ENCODE measurements at regions not wholly inside any gene's neighbourhood (a gene's known extent, or its start where the extent isn't known, plus 50 kb on each side); places are given as distances from the start of the nearest gene placed in this dataset.
"Not testable (repeated sequence)": the region's sequence is repeated elsewhere in the genome, so short reads cannot be mapped to it uniquely, and the experiment has no call there.

- 55 to 59% methylated on average over 7 to 8 of the region's 8 CpGs for WGBS, 2 donors
- H3K4me3 ChIP-seq (ENCODE audit: low read depth, poor library complexity, severe bottlenecking); DNase-seq (ENCODE audit: low spot score in 2 of 2); intact Hi-C loops (cut with DNase I; ENCODE audit: low total_unique reads): not testable (repeated sequence)
Observed at GRCh38 chr7:6882321-6882721, 56.2 kb upstream of the CCZ1B start.

GRCh38 chr7:6883756-6884155 is 57.7 kb upstream of the CCZ1B start:
- intact Hi-C loops (cut with DNase I; ENCODE audit: low total_unique reads); H3K4me3 ChIP-seq (ENCODE audit: low read depth, poor library complexity, severe bottlenecking): not testable (repeated sequence)
- 93 to 94% methylated on average over 10 of the region's 10 CpGs for WGBS, 2 donors
- peak in 1 of 2 donors; percentile 69 for DNase-seq (ENCODE audit: low spot score in 2 of 2)

GRCh38 chr7:6886198-6886597 is 60.1 kb upstream of the CCZ1B start:
- intact Hi-C loops (cut with DNase I; ENCODE audit: low total_unique reads) = no loop called here
- TF ChIP-seq POLR2A (IDR thresholded peaks at IDR 0.05) (no peak), CTCF (IDR thresholded peaks at IDR 0.05) (no peak)
- no peak for DNase-seq (ENCODE audit: low spot score in 2 of 2)
- 76 to 79% methylated on average over 8 of the region's 8 CpGs for WGBS, 2 donors
- H3K4me3 ChIP-seq (ENCODE audit: low read depth, poor library complexity, severe bottlenecking) = no peak overlapping the region

- intact Hi-C loops (cut with DNase I; ENCODE audit: low total_unique reads); DNase-seq (ENCODE audit: low spot score in 2 of 2); H3K4me3 ChIP-seq (ENCODE audit: low read depth, poor library complexity, severe bottlenecking): not testable (repeated sequence)
- 58 to 67% methylated on average over 13 of the region's 13 CpGs for WGBS, 2 donors
Observed at GRCh38 chr7:6888267-6889045, 62.4 kb upstream of the CCZ1B start.

GRCh38 chr7:6889252-6889812 is 63.3 kb upstream of the CCZ1B start:
- 86 to 90% methylated on average over 8 of the region's 8 CpGs for WGBS, 2 donors
- no peak for TF ChIP-seq POLR2A (IDR thresholded peaks at IDR 0.05)
- no peak for TF ChIP-seq CTCF (IDR thresholded peaks at IDR 0.05)
- no peak overlapping the region for H3K4me3 ChIP-seq (ENCODE audit: low read depth, poor library complexity, severe bottlenecking)
- intact Hi-C loops (cut with DNase I; ENCODE audit: low total_unique reads) = no loop called here
- DNase-seq (ENCODE audit: low spot score in 2 of 2) = no peak

GRCh38 chr7:6902097-6902518 is 76.0 kb upstream of the CCZ1B start:
- 42 to 50% methylated on average over 4 of the region's 4 CpGs for WGBS, 2 donors
- intact Hi-C loops (cut with DNase I; ENCODE audit: low total_unique reads); H3K4me3 ChIP-seq (ENCODE audit: low read depth, poor library complexity, severe bottlenecking); DNase-seq (ENCODE audit: low spot score in 2 of 2): not testable (repeated sequence)

GRCh38 chr7:6903289-6903688 is 77.2 kb upstream of the CCZ1B start:
- DNase-seq (ENCODE audit: low spot score in 2 of 2); H3K4me3 ChIP-seq (ENCODE audit: low read depth, poor library complexity, severe bottlenecking); intact Hi-C loops (cut with DNase I; ENCODE audit: low total_unique reads): not testable (repeated sequence)
- WGBS, 2 donors = 56 to 58% methylated on average over 7 of the region's 7 CpGs

GRCh38 chr7:6903792-6904191 is 77.7 kb upstream of the CCZ1B start:
- intact Hi-C loops (cut with DNase I; ENCODE audit: low total_unique reads); DNase-seq (ENCODE audit: low spot score in 2 of 2); H3K4me3 ChIP-seq (ENCODE audit: low read depth, poor library complexity, severe bottlenecking): not testable (repeated sequence)
- 51 to 67% methylated on average over 3 to 4 of the region's 4 CpGs for WGBS, 2 donors

GRCh38 chr7:6917258-6917657 is 91.2 kb upstream of the CCZ1B start:
- no peak overlapping the region for H3K4me3 ChIP-seq (ENCODE audit: low read depth, poor library complexity, severe bottlenecking)
- DNase-seq (ENCODE audit: low spot score in 2 of 2) = no peak
- TF ChIP-seq POLR2A (IDR thresholded peaks at IDR 0.05) (no peak), CTCF (IDR thresholded peaks at IDR 0.05) (no peak)
- 53 to 55% methylated on average over 7 of the region's 7 CpGs for WGBS, 2 donors
- intact Hi-C loops (cut with DNase I; ENCODE audit: low total_unique reads) = no loop called here

- 86 to 92% methylated on average over 9 of the region's 9 CpGs for WGBS, 2 donors
- H3K4me3 ChIP-seq (ENCODE audit: low read depth, poor library complexity, severe bottlenecking); intact Hi-C loops (cut with DNase I; ENCODE audit: low total_unique reads); DNase-seq (ENCODE audit: low spot score in 2 of 2): not testable (repeated sequence)
Observed at GRCh38 chr7:6919169-6919568, 93.1 kb upstream of the CCZ1B start.

- intact Hi-C loops (cut with DNase I; ENCODE audit: low total_unique reads); H3K4me3 ChIP-seq (ENCODE audit: low read depth, poor library complexity, severe bottlenecking); DNase-seq (ENCODE audit: low spot score in 2 of 2): not testable (repeated sequence)
- WGBS, 2 donors = 93 to 94% methylated on average over 8 to 10 of the region's 10 CpGs
Observed at GRCh38 chr7:6924523-6924922, 98.4 kb upstream of the CCZ1B start.
